ENCODE measurements at regions not wholly inside any gene's neighbourhood (a gene's known extent, or its start where the extent isn't known, plus 50 kb on each side); places are given as distances from the start of the nearest gene placed in this dataset.

- H2AFZ ChIP-seq (ENCODE audit: control insufficient read depth, low read length), result no peak overlapping the region
- no peak for DNase-seq (ENCODE audit: low read depth, low spot score)
- H3K27ac ChIP-seq (ENCODE audit: control insufficient read depth, insufficient read depth, low read length), result no peak overlapping the region
- H3K4me2 ChIP-seq (ENCODE audit: control insufficient read depth, extremely low read depth, insufficient read depth, low read depth, low read length), result no peak overlapping the region
- TF ChIP-seq EZH2 (IDR thresholded peaks at IDR 0.05; ENCODE audit: low read length) (no peak), CTCF (optimal IDR thresholded peaks at IDR 0.05 in 1 of 3, IDR thresholded peaks at IDR 0.05 in 1 of 3, conservative IDR thresholded peaks at IDR 0.05 in 1 of 3; ENCODE audit: extremely low read depth in 1 of 3, insufficient read depth in 2 of 3, low read length in 3 of 3) (no peak)
- H3K4me3 ChIP-seq (ENCODE audit: control insufficient read depth in 2 of 3, extremely low read depth in 1 of 3, insufficient read depth in 2 of 3, low read depth in 1 of 3, low read length in 3 of 3), result no peak overlapping the region
- no peaks in the 10 kb centered on the region for H4K20me1 ChIP-seq (ENCODE audit: control insufficient read depth, extremely low read depth, insufficient read depth, low read length)
- H3K4me1 ChIP-seq (ENCODE audit: control insufficient read depth, extremely low read depth, insufficient read depth, low read length), result peaks cover 9% of the 10 kb centered on the region
- H3K9me3 ChIP-seq (ENCODE audit: control insufficient read depth, low read depth, low read length), result peaks cover 2% of the 10 kb centered on the region
- H3K9me1 ChIP-seq (ENCODE audit: control insufficient read depth, extremely low read depth, insufficient read depth, low read length), result no peaks in the 10 kb centered on the region
- FAIRE-seq, result no peak
- H3K79me2 ChIP-seq (ENCODE audit: control insufficient read depth, insufficient read depth, low read length), result no peaks in the 10 kb centered on the region
- dilution Hi-C loops (cut with MboI; ENCODE audit: extremely low pct_ligation_motif_present, low sequenced_read_pairs), result no loop called here
- no peak overlapping the region for H3K9ac ChIP-seq (ENCODE audit: control insufficient read depth, extremely low read depth, insufficient read depth, low read length)
- no peaks in the 10 kb centered on the region for H3K27me3 ChIP-seq (ENCODE audit: control insufficient read depth, extremely low read depth, insufficient read depth, low read length)
- no peaks in the 10 kb centered on the region for H3K36me3 ChIP-seq (ENCODE audit: control insufficient read depth in 2 of 2, extremely low read depth in 1 of 2, insufficient read depth in 2 of 2, low read length in 2 of 2)
These were observed 117.1 kb upstream of the RASA1 start for GRCh38 chr5:87150630-87151029.

GRCh38 chr5:87151547-87151946 is 116.1 kb upstream of the RASA1 start:
- no peak overlapping the region for H3K27ac ChIP-seq (ENCODE audit: control insufficient read depth, insufficient read depth, low read length)
- no peaks in the 10 kb centered on the region for H3K27me3 ChIP-seq (ENCODE audit: control insufficient read depth, extremely low read depth, insufficient read depth, low read length)
- H3K36me3 ChIP-seq (ENCODE audit: control insufficient read depth in 2 of 2, extremely low read depth in 1 of 2, insufficient read depth in 2 of 2, low read length in 2 of 2), result no peaks in the 10 kb centered on the region
- peak overlapping the region; percentile 23 for H3K4me2 ChIP-seq (ENCODE audit: control insufficient read depth, extremely low read depth, insufficient read depth, low read depth, low read length)
- DNase-seq (ENCODE audit: low read depth, low spot score) (peak; percentile 52), FAIRE-seq (peak; percentile 90)
- dilution Hi-C loops (cut with MboI; ENCODE audit: extremely low pct_ligation_motif_present, low sequenced_read_pairs), result no loop called here
- no peak overlapping the region for H3K9ac ChIP-seq (ENCODE audit: control insufficient read depth, extremely low read depth, insufficient read depth, low read length)
- H3K9me3 ChIP-seq (ENCODE audit: control insufficient read depth, low read depth, low read length), result peaks cover 2% of the 10 kb centered on the region
- H3K9me1 ChIP-seq (ENCODE audit: control insufficient read depth, extremely low read depth, insufficient read depth, low read length), result no peaks in the 10 kb centered on the region
- H2AFZ ChIP-seq (ENCODE audit: control insufficient read depth, low read length), result no peak overlapping the region
- H3K4me1 ChIP-seq (ENCODE audit: control insufficient read depth, extremely low read depth, insufficient read depth, low read length), result peaks cover 10% of the 10 kb centered on the region
- no peak for TF ChIP-seq CTCF (optimal IDR thresholded peaks at IDR 0.05 in 1 of 3, IDR thresholded peaks at IDR 0.05 in 1 of 3, conservative IDR thresholded peaks at IDR 0.05 in 1 of 3; ENCODE audit: extremely low read depth in 1 of 3, insufficient read depth in 2 of 3, low read length in 3 of 3)
- TF ChIP-seq EZH2 (IDR thresholded peaks at IDR 0.05; ENCODE audit: low read length), result no peak
- H4K20me1 ChIP-seq (ENCODE audit: control insufficient read depth, extremely low read depth, insufficient read depth, low read length), result no peaks in the 10 kb centered on the region
- no peaks in the 10 kb centered on the region for H3K79me2 ChIP-seq (ENCODE audit: control insufficient read depth, insufficient read depth, low read length)
- H3K4me3 ChIP-seq (ENCODE audit: control insufficient read depth in 2 of 3, extremely low read depth in 1 of 3, insufficient read depth in 2 of 3, low read depth in 1 of 3, low read length in 3 of 3), result no peak overlapping the region
